ENCODE measurements at regions not wholly inside any gene's neighbourhood (a gene's known extent, or its start where the extent isn't known, plus 50 kb on each side); places are given as distances from the start of the nearest gene placed in this dataset.
"Not testable (repeated sequence)": the region's sequence is repeated elsewhere in the genome, so short reads cannot be mapped to it uniquely, and the experiment has no call there.

DNA sequence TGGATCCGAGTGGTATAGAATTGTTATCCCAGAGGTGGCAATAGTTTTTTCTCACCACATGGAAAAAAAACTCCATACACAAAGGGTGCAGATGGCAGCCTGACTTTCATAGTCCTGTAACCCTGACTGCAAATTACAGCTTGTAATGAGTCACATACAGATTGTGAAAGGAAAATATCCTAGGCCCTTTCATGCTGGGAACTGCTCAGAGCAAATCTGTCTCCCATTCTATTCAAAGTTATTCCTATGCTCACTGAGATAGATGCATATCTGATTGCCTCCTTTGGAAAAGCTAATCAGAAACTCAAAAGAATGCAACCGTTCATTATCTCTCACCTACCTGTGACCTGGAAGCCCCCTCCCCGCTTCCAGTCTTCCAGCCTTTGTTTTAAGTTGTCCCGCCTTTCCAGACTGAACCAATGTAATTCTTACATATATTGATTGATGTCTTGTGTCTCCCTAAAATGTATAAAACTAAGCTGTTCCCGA is 108.7 kb upstream of the MAP3K4 start:
- no peak for TF ChIP-seq CTCF (IDR thresholded peaks at IDR 0.05; ENCODE audit: unreplicated experiment)
- Mint-ChIP-seq H3K27ac (peak overlapping the region; percentile 51), H3K27me3 (ENCODE audit: low read depth) (no peaks in the 10 kb centered on the region), H3K4me3 (no peak overlapping the region), H3K4me1 (peaks cover 27% of the 10 kb centered on the region), H3K9me3 (peaks cover 11% of the 10 kb centered on the region), H3K36me3 (peaks cover 5% of the 10 kb centered on the region)
- DNase-seq (ENCODE audit: low spot score in 2 of 2, unreplicated experiment in 2 of 2): no peak

DNA sequence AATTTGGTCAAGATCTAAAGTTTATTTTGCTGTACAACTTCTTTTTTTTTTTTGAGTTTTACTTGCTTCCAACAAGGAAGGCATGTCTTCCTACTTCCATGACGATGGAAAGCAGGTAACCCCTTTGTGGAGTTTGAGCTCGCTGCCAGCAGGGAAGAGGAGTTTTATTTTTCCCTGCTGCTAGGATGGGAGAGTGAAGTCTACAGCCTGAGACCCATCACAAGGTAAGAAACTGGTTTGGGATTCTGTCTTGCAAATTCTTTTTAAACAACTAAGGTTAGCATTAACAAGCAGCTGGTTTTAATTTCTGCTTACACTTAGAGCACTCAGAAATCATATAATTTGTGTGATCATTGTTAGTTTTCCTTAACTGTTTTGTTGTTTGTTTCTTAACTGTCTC is 108.0 kb upstream of the MAP3K4 start:
- Mint-ChIP-seq H3K9me3 (peaks cover 14% of the 10 kb centered on the region), H3K27me3 (ENCODE audit: low read depth) (no peaks in the 10 kb centered on the region), H3K4me3 (no peak overlapping the region), H3K4me1 (peaks cover 27% of the 10 kb centered on the region), H3K36me3 (peaks cover 5% of the 10 kb centered on the region), H3K27ac (peak overlapping the region; percentile 84)
- TF ChIP-seq CTCF (IDR thresholded peaks at IDR 0.05; ENCODE audit: unreplicated experiment): no peak
- DNase-seq (ENCODE audit: low spot score in 2 of 2, unreplicated experiment in 2 of 2): no peak

DNA sequence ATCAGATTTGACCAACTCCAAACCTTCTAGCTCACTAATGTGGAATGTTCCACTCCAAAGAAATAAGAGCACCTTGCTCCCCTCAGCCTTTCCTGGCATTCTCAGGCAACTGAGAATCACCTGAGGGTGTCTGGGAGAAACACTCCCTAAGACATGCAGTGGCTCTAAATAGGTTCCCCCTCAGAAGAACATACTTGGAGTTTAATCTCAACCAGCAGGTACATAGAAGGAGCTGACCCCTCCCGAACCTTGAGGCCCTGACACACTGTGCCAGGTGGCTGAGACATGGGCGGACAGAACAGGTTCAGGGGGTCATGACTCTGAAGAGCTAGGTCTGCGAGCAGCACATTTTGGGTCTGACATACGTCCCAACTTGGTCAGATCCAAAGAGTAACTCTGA is 107.6 kb upstream of the MAP3K4 start:
- Mint-ChIP-seq H3K27me3 (ENCODE audit: low read depth) (no peaks in the 10 kb centered on the region), H3K4me1 (peaks cover 27% of the 10 kb centered on the region), H3K9me3 (peaks cover 16% of the 10 kb centered on the region), H3K4me3 (peak overlapping the region; percentile 25), H3K27ac (peak overlapping the region; percentile 84), H3K36me3 (peaks cover 5% of the 10 kb centered on the region)
- TF ChIP-seq CTCF (IDR thresholded peaks at IDR 0.05; ENCODE audit: unreplicated experiment): no peak
- DNase-seq (ENCODE audit: low spot score in 2 of 2, unreplicated experiment in 2 of 2): no peak

DNA sequence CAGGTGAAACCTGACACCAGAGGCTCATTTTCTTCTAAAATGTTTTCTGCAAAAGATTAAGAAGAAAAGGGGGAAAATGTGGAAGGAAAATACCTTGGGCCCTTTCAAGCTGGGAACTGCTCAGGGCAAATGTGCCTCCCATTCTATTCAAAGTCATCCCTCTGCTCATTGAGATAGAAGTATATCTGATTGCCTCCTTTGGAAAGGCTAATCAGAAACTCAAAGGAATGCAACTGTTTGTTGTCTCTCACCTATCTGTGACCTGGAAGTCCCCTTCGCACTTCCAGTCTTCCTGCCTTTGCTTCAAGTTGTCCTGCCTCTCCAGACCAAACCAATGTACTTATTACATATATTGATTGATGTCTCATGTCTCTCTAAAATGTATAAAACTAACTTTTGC is 102.4 kb upstream of the MAP3K4 start:
- not testable (repeated sequence) for H3K36me3 Mint-ChIP-seq; H3K27me3 Mint-ChIP-seq (ENCODE audit: low read depth); DNase-seq (ENCODE audit: low spot score in 2 of 2, unreplicated experiment in 2 of 2); H3K4me3 Mint-ChIP-seq; H3K27ac Mint-ChIP-seq
- Mint-ChIP-seq H3K4me1 (peaks cover 13% of the 10 kb centered on the region), H3K9me3 (peaks cover 16% of the 10 kb centered on the region)

DNA sequence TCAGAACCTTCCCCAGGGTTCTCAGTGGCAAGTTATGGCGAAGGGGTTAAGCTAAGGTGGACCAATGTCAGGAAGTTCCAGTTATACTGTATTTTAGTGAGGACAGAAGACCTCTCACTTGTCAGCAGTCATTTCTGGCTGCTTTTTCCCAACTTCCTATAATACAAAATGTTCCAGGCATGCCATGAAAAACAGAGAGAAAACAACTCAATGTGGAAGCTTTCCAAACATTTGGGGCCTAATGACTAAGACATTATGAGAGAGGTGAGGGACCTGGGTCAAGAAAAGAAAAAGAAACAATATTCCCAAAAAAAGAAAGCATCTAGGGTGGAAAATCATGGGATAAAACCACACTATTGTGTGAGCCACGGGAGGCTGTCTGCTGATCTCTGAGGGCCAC is 99.9 kb upstream of the MAP3K4 start:
- Mint-ChIP-seq H3K36me3 (peaks cover 3% of the 10 kb centered on the region), H3K4me1 (peaks cover 7% of the 10 kb centered on the region)

GRCh38 chr6:160895562-160895961 is 96.0 kb upstream of the MAP3K4 start:
- no peak for DNase-seq (ENCODE audit: low spot score in 2 of 2, unreplicated experiment in 2 of 2)
- peaks cover 2% of the 10 kb centered on the region for H3K4me1 Mint-ChIP-seq
- H3K36me3 Mint-ChIP-seq: no peaks in the 10 kb centered on the region
- H3K9me3 Mint-ChIP-seq: no peaks in the 10 kb centered on the region
- no peaks in the 10 kb centered on the region for H3K27me3 Mint-ChIP-seq (ENCODE audit: low read depth)
- no peak for TF ChIP-seq CTCF (IDR thresholded peaks at IDR 0.05; ENCODE audit: unreplicated experiment)
- no peak overlapping the region for H3K27ac Mint-ChIP-seq
- no peak overlapping the region for H3K4me3 Mint-ChIP-seq

More for the DNA sequence above, 99.9 kb upstream of the MAP3K4 start:
- H3K9me3 Mint-ChIP-seq: peaks cover 13% of the 10 kb centered on the region
- H3K27ac Mint-ChIP-seq: peak overlapping the region; percentile 4
- no peak for TF ChIP-seq CTCF (IDR thresholded peaks at IDR 0.05; ENCODE audit: unreplicated experiment)
- DNase-seq (ENCODE audit: low spot score in 2 of 2, unreplicated experiment in 2 of 2): no peak
- H3K4me3 Mint-ChIP-seq: no peak overlapping the region
- no peaks in the 10 kb centered on the region for H3K27me3 Mint-ChIP-seq (ENCODE audit: low read depth)

Data from mesothelial cell of epicardium (in vitro differentiated cells).